Epithelial cell of proximal tubule (primary cell): ENCODE measurements at regions not wholly inside any gene's neighbourhood (a gene's known extent, or its start where the extent isn't known, plus 50 kb on each side); places are given as distances from the start of the nearest gene placed in this dataset.

Experiments
- DNase-seq: peaks from one replicate; pipeline ENCODE4 v3.0.0-alpha.2; 2011; ENCODE audit warnings: low read depth
- H3K4me3 ChIP-seq: 2 replicates; pipeline ENCODE4 v1.5.1; 2011; ENCODE audit warnings: low read depth, mild to moderate bottlenecking, low read length
- CTCF ChIP-seq: conservative IDR thresholded peaks from 2 replicates; pipeline ENCODE4 v1.5.1; 2012; ENCODE audit warnings: low read depth, mild to moderate bottlenecking, low read length

GRCh38 chr6:2528156-2528555, 222.6 kb downstream of the MYLK4 start:
- H3K4me3 ChIP-seq, result no peak overlapping the region
- no peak for TF ChIP-seq CTCF
- DNase-seq, result no peak

DNA sequence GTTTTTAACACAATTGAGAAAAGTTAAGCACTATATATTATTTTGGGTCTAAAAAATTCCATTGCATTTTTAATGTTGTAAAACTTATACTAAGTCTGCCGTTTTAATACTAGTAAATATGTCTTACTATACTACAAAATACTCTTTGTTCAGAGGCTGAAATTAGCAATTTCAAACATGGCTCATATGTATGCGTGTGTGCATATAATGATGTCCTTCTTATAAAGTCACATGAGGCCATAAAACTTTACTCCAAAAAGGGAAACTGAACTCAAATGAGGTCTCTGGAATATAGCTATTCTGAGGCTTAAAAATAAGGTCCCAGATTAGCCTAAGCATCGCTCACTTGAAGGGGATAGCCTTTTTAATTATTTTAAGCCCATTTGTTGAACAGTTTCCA, 224.0 kb downstream of the MYLK4 start:
- no peak for TF ChIP-seq CTCF
- no peak for DNase-seq
- H3K4me3 ChIP-seq, result no peak overlapping the region

- DNase-seq, result no peak
- TF ChIP-seq CTCF, result peak; percentile 46
- H3K4me3 ChIP-seq, result no peak overlapping the region
These were observed 226.6 kb downstream of the MYLK4 start for GRCh38 chr6:2524090-2524489.

- H3K4me3 ChIP-seq, result no peak overlapping the region
- no peak for TF ChIP-seq CTCF
- DNase-seq, result no peak
These were observed 227.7 kb downstream of the MYLK4 start for GRCh38 chr6:2523061-2523460.

DNA sequence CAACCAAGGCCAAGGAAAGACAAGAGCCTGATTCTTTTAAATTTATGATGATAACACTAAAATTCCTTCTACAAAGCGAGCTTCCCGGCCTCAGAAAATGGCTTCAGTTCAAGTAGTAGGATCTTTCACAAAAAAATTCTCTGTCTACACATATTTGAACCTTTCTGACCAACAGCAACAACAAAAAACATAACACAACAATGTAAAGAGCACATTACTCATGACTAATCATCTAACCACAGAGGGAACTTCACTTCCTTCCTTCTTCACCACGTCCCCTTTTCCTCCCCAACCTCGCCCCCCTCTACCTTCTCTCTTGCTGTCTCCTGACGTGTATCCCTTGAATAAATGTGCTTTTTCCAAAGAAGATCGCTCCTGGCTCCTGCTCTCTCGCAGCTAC, 228.2 kb downstream of the MYLK4 start:
- DNase-seq, result no peak
- no peak overlapping the region for H3K4me3 ChIP-seq
- TF ChIP-seq CTCF, result no peak

GRCh38 chr6:2517855-2518473, 232.8 kb downstream of the MYLK4 start:
- no peak for DNase-seq
- TF ChIP-seq CTCF, result no peak
- H3K4me3 ChIP-seq, result no peak overlapping the region

DNA sequence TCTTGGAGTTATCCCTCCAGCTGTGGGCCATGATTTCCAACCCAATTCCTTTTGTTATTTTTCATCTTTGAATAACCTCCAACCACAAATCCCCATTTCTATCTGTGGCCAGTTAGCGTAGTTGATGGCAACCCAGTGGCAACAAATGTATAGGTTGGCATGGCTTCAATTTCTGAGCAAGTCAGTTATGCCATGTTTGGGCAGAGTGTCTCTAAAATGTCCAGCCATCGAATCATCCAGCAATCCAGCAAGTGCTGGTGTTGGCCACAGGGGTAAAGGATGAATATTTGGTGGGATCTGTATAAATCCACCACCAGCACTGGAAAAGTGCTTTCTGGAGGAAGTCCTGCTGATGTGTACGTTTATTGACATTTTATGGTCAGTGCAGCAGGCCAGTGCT, 233.3 kb downstream of the MYLK4 start:
- no peak for TF ChIP-seq CTCF
- no peak for DNase-seq
- no peak overlapping the region for H3K4me3 ChIP-seq
